Common myeloid progenitor, CD34-positive (primary cell): ENCODE measurements at regions not wholly inside any gene's neighbourhood (a gene's known extent, or its start where the extent isn't known, plus 50 kb on each side); places are given as distances from the start of the nearest gene placed in this dataset.

Source experiments
- CTCF ChIA-PET: fragments of 350-600 bp; sonication (Branson Sonifier 250); formaldehyde crosslinking; loops from one replicate; lab custom pipeline; 2021; ENCODE audit warnings: antibody characterized with exemption; lab: Charles Lee
- POLR2A ChIA-PET: fragments of 350-600 bp; sonication (Branson Sonifier 250); formaldehyde crosslinking; loops from one replicate; lab custom pipeline; 2021; ENCODE audit warnings: antibody characterized with exemption; lab: Charles Lee
- DNase-seq, 3 donors: peaks; one replicate each; pipeline versions ENCODE4 v3.0.0 to v3.0.0-alpha.2; 2013
- H3K27ac ChIP-seq, 2 experiments: 1 replicate in 1 of 2; 2 replicates in 1 of 2; pipeline ENCODE4 v1.7.0; 2013; ENCODE audit warnings: inconsistent platforms in 2 of 2, low read length in 2 of 2, mild to moderate bottlenecking in 2 of 2, low read depth in 1 of 2, moderate library complexity in 1 of 2; ENCODE audit not compliant: severe bottlenecking in 2 of 2, insufficient read depth in 1 of 2, poor library complexity in 1 of 2
- H3K27me3 ChIP-seq, 5 experiments: replicated peaks in 2 of 5; 1 replicate in 3 of 5; 2 replicates in 2 of 5; pipeline versions ENCODE4 v1.6.1 to v1.7.0; 2013; ENCODE audit warnings: low read length in 4 of 5, mild to moderate bottlenecking in 2 of 5, moderate library complexity in 2 of 5, inconsistent platforms in 1 of 5; ENCODE audit not compliant: insufficient read depth in 5 of 5, control insufficient read depth in 4 of 5
- H3K36me3 ChIP-seq, 4 experiments: 1 replicate in 2 of 4; 2 replicates in 2 of 4; pipeline versions ENCODE4 v1.6.1 to v1.7.0; 2013; ENCODE audit warnings: low read length in 3 of 4, control low read depth in 1 of 4, mild to moderate bottlenecking in 1 of 4; ENCODE audit not compliant: control insufficient read depth in 4 of 4, insufficient read depth in 4 of 4
- H3K4me1 ChIP-seq, 4 experiments: 1 replicate in 3 of 4; 2 replicates in 1 of 4; pipeline versions ENCODE4 v1.6.1 to v1.7.1; 2013; ENCODE audit warnings: low read length in 3 of 4, mild to moderate bottlenecking in 3 of 4, control low read depth in 1 of 4, inconsistent platforms in 1 of 4, moderate library complexity in 1 of 4; ENCODE audit not compliant: control insufficient read depth in 4 of 4, insufficient read depth in 4 of 4; ENCODE audit errors: control extremely low read depth in 1 of 4
- H3K4me3 ChIP-seq, 7 experiments: 1 replicate in 4 of 7; 2 replicates in 3 of 7; pipeline versions ENCODE4 v1.5.1 to v1.7.0; 2013; ENCODE audit warnings: mild to moderate bottlenecking in 7 of 7, low read length in 6 of 7, moderate library complexity in 6 of 7, inconsistent platforms in 2 of 7, low read depth in 2 of 7, control low read depth in 1 of 7; ENCODE audit not compliant: insufficient read depth in 4 of 7, control insufficient read depth in 1 of 7; ENCODE audit errors: extremely low read depth in 1 of 7
- H3K9me3 ChIP-seq, 5 experiments: 1 replicate in 4 of 5; 2 replicates in 1 of 5; pipeline versions ENCODE4 v1.6.1 to v1.7.1; 2013; ENCODE audit warnings: low read length in 4 of 5, mild to moderate bottlenecking in 2 of 5, inconsistent platforms in 1 of 5, low read depth in 1 of 5, moderate library complexity in 1 of 5; ENCODE audit not compliant: control insufficient read depth in 4 of 5, insufficient read depth in 2 of 5; ENCODE audit errors: control extremely low read depth in 1 of 5
- WGBS: methylation state at CpG from one replicate; pipeline ENCODE4 v1.1.5; 2013; ENCODE audit not compliant: insufficient coverage; 5-methylcytosine and 5-hydroxymethylcytosine counted together

GRCh38 chr2:23289671-23290070 is 95.3 kb upstream of the KLHL29 start:
- H3K27me3 ChIP-seq: no peaks in the 10 kb centered on the region
- 100% methylated on average over 2 of the region's 2 CpGs for WGBS
- no peaks in the 10 kb centered on the region for H3K36me3 ChIP-seq
- H3K4me3 ChIP-seq: no peak overlapping the region
- ChIA-PET CTCF (no interaction called here), POLR2A (no interaction called here)
- H3K4me1 ChIP-seq: peaks cover 0 to 22% (median 4%) of the 10 kb centered on the region in 4 experiments
- no peaks in the 10 kb centered on the region for H3K9me3 ChIP-seq
- no peak overlapping the region for H3K27ac ChIP-seq
- DNase-seq: no peak

- Histone ChIP-seq H3K27me3 (no peaks in the 10 kb centered on the region), H3K4me3 (no peak overlapping the region), H3K4me1 (peaks cover 0 to 28% (median 6%) of the 10 kb centered on the region in 4 experiments), H3K9me3 (no peaks in the 10 kb centered on the region), H3K36me3 (no peaks in the 10 kb centered on the region), H3K27ac (no peak overlapping the region)
- no peak for DNase-seq
- POLR2A ChIA-PET: no interaction called here
- CTCF ChIA-PET: no interaction called here
- WGBS: 100% methylated on average over 1 of the region's 2 CpGs
Measured at GRCh38 chr2:23291239-23291638, 93.7 kb upstream of the KLHL29 start.

- no peaks in the 10 kb centered on the region for H3K27me3 ChIP-seq
- H3K9me3 ChIP-seq: no peaks in the 10 kb centered on the region
- ChIA-PET CTCF (interaction anchor here (0.6 kb wide), 1 partner anchor 336 kb away, joined by 3 read pairs; no protein-coding TSS in a partner anchor), POLR2A (no interaction called here)
- H3K4me1 ChIP-seq: peaks cover 0 to 28% (median 6%) of the 10 kb centered on the region in 4 experiments
- H3K4me3 ChIP-seq: no peak overlapping the region
- H3K36me3 ChIP-seq: no peaks in the 10 kb centered on the region
- WGBS: 94% methylated on average over 2 of the region's 3 CpGs
- DNase-seq: no peak
- no peak overlapping the region for H3K27ac ChIP-seq
Measured at GRCh38 chr2:23292024-23292423, 93.0 kb upstream of the KLHL29 start.

GRCh38 chr2:23293063-23293462 is 91.9 kb upstream of the KLHL29 start:
- POLR2A ChIA-PET: no interaction called here
- peaks cover 0 to 28% (median 6%) of the 10 kb centered on the region in 4 experiments for H3K4me1 ChIP-seq
- no peaks in the 10 kb centered on the region for H3K9me3 ChIP-seq
- H3K36me3 ChIP-seq: no peaks in the 10 kb centered on the region
- no peaks in the 10 kb centered on the region for H3K27me3 ChIP-seq
- WGBS: 12% methylated on average over 5 of the region's 6 CpGs
- CTCF ChIA-PET: no interaction called here
- no peak overlapping the region for H3K4me3 ChIP-seq
- peak; percentile 13 to 38 (median 30) for DNase-seq
- H3K27ac ChIP-seq: no peak overlapping the region

GRCh38 chr2:23293731-23294130 is 91.2 kb upstream of the KLHL29 start:
- Histone ChIP-seq H3K4me3 (no peak overlapping the region), H3K27me3 (no peaks in the 10 kb centered on the region), H3K9me3 (no peaks in the 10 kb centered on the region), H3K4me1 (peaks cover 0 to 28% (median 6%) of the 10 kb centered on the region in 4 experiments), H3K27ac (no peak overlapping the region), H3K36me3 (no peaks in the 10 kb centered on the region)
- no peak for DNase-seq
- ChIA-PET CTCF (interaction anchor here (0.9 kb wide), 1 partner anchor 58 kb away, joined by 3 read pairs; no protein-coding TSS in a partner anchor), POLR2A (no interaction called here)
- WGBS: 83% methylated on average over 4 of the region's 7 CpGs

- Histone ChIP-seq H3K4me3 (no peak overlapping the region), H3K36me3 (no peaks in the 10 kb centered on the region), H3K27me3 (no peaks in the 10 kb centered on the region), H3K9me3 (no peaks in the 10 kb centered on the region), H3K4me1 (peaks cover 0 to 28% (median 6%) of the 10 kb centered on the region in 4 experiments), H3K27ac (no peak overlapping the region)
- DNase-seq: no peak
- WGBS: 82% methylated on average over 4 of the region's 4 CpGs
- POLR2A ChIA-PET: no interaction called here
- CTCF ChIA-PET: interaction anchor here (0.7 to 0.9 kb wide), 2 partner anchors 57 to 89 kb away, joined by 3 read pairs; no protein-coding TSS in a partner anchor
Measured at GRCh38 chr2:23294238-23294637, 90.7 kb upstream of the KLHL29 start.

- no peaks in the 10 kb centered on the region for H3K9me3 ChIP-seq
- no peak overlapping the region for H3K27ac ChIP-seq
- H3K27me3 ChIP-seq: no peaks in the 10 kb centered on the region
- no peaks in the 10 kb centered on the region for H3K36me3 ChIP-seq
- H3K4me1 ChIP-seq: peaks cover 0 to 28% (median 6%) of the 10 kb centered on the region in 4 experiments
- POLR2A ChIA-PET: no interaction called here
- H3K4me3 ChIP-seq: no peak overlapping the region
- 97% methylated on average over 9 of the region's 9 CpGs for WGBS
- CTCF ChIA-PET: interaction anchor here (1.1 to 1.4 kb wide), 2 partner anchors 10 kb away, joined by 3 read pairs; no protein-coding TSS in a partner anchor
- no peak for DNase-seq
Measured at GRCh38 chr2:23296691-23297090, 88.3 kb upstream of the KLHL29 start.
